ENCODE measurements at regions not wholly inside any gene's neighbourhood (a gene's known extent, or its start where the extent isn't known, plus 50 kb on each side); places are given as distances from the start of the nearest gene placed in this dataset.

DNA sequence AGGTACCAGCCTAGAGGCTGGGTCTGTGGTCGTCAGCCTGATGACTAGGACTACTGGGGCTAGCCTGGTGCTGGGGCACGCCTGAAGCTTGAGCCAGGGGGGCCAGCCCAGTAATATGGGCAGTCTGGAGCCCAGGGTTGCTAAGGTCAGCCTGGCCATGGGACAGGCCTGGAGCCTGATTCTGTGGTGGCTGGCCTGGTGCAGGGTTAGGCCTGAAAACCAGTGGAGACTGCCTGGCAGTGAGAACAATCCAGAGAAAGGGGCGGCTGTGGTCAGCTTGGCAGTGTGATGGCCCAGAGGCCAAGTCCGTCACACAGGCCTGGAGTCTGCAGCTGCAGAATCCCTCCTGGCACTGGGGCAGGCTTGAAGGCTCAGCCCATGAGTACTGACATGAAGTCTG lies 445.8 kb downstream of the SATB2 start:
- Histone ChIP-seq H3K4me1 (ENCODE audit: control insufficient read depth, insufficient read depth, low read length) (no peaks in the 10 kb centered on the region), H3K4me3 (ENCODE audit: low read depth, low read length) (no peak overlapping the region)
- POLR2A ChIA-PET: no interaction called here

DNA sequence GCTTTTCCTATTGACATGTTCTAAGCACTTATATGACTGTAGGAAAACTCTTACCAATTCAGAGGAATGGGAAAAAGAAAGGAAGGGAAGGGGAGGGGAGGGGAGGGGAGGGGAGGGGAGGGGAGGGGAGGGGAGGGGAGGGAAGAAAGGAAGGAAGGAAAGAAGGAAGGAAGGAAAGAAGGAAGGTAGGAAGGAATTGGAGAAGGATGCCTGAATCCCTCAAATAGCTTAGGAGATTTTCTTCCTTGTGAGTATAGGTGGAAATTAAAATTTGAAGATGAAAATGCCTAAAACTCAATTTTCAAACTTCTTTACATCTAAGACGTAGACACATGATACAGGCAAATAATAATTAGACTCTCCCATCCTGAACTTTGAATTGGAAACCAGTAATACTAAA lies 463.1 kb downstream of the SATB2 start:
- POLR2A ChIA-PET: no interaction called here
- Histone ChIP-seq H3K9me3 (ENCODE audit: control insufficient read depth, insufficient read depth, low read depth, low read length) (no peaks in the 10 kb centered on the region), H3K4me3 (ENCODE audit: low read depth, low read length) (no peak overlapping the region), H3K4me1 (ENCODE audit: control insufficient read depth, insufficient read depth, low read length) (no peaks in the 10 kb centered on the region), H3K27ac (ENCODE audit: extremely low read depth, low read depth, low read length) (no peak overlapping the region), H3K36me3 (ENCODE audit: control insufficient read depth in 2 of 2, insufficient read depth in 1 of 2, low read length in 2 of 2) (no peaks in the 10 kb centered on the region)
- TF ChIP-seq ZNF530 (tag by site-specific recombination; IDR thresholded peaks at IDR 0.05; ENCODE audit: low read depth) (no peak), ZNF121 (tag by site-specific recombination; IDR thresholded peaks at IDR 0.05) (no peak), ZNF426 (tag by site-specific recombination; IDR thresholded peaks at IDR 0.05) (no peak), ZIC2 (tag by site-specific recombination; IDR thresholded peaks at IDR 0.05) (no peak), RBAK (tag by site-specific recombination; IDR thresholded peaks at IDR 0.05) (no peak)
- CTCF ChIA-PET: no interaction called here

More for the DNA sequence above, 445.8 kb downstream of the SATB2 start:
- Histone ChIP-seq H3K36me3 (ENCODE audit: control insufficient read depth in 2 of 2, insufficient read depth in 1 of 2, low read length in 2 of 2) (no peaks in the 10 kb centered on the region), H3K9me3 (ENCODE audit: control insufficient read depth, insufficient read depth, low read depth, low read length) (no peaks in the 10 kb centered on the region), H3K27ac (ENCODE audit: extremely low read depth, low read depth, low read length) (no peak overlapping the region)
- CTCF ChIA-PET: interaction anchor here (0.6 to 1.3 kb wide), 3 partner anchors 51 to 715 kb away, joined by 3 to 5 read pairs (median 3); no protein-coding TSS in a partner anchor
- TF ChIP-seq SCRT2 (tag by site-specific recombination; IDR thresholded peaks at IDR 0.05): no peak
- TF ChIP-seq ZNF791 (tag by site-specific recombination; IDR thresholded peaks at IDR 0.05): no peak
- TF ChIP-seq, protein P1, sequence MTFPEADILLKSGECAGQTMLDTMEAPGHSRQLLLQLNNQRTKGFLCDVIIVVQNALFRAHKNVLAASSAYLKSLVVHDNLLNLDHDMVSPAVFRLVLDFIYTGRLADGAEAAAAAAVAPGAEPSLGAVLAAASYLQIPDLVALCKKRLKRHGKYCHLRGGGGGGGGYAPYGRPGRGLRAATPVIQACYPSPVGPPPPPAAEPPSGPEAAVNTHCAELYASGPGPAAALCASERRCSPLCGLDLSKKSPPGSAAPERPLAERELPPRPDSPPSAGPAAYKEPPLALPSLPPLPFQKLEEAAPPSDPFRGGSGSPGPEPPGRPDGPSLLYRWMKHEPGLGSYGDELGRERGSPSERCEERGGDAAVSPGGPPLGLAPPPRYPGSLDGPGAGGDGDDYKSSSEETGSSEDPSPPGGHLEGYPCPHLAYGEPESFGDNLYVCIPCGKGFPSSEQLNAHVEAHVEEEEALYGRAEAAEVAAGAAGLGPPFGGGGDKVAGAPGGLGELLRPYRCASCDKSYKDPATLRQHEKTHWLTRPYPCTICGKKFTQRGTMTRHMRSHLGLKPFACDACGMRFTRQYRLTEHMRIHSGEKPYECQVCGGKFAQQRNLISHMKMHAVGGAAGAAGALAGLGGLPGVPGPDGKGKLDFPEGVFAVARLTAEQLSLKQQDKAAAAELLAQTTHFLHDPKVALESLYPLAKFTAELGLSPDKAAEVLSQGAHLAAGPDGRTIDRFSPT (tag by site-specific recombination; IDR thresholded peaks at IDR 0.05): no peak
- no peak for TF ChIP-seq ZNF549 (tag by site-specific recombination; IDR thresholded peaks at IDR 0.05)
- TF ChIP-seq ZNF174 (tag by site-specific recombination; IDR thresholded peaks at IDR 0.05): no peak
- no peak for TF ChIP-seq BCL11B (tag by site-specific recombination; IDR thresholded peaks at IDR 0.05; ENCODE audit: low read depth)
- TF ChIP-seq, protein P2, sequence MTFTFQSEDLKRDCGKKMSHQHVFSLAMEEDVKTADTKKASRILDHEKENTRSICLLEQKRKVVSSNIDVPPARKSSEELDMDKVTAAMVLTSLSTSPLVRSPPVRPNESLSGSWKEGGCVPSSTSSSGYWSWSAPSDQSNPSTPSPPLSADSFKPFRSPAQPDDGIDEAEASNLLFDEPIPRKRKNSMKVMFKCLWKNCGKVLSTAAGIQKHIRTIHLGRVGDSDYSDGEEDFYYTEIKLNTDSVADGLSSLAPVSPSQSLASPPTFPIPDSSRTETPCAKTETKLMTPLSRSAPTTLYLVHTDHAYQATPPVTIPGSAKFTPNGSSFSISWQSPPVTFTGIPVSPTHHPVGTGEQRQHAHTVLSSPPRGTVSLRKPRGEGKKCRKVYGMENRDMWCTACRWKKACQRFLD (tag by site-specific recombination; IDR thresholded peaks at IDR 0.05): no peak
- TF ChIP-seq ZNF473 (tag by site-specific recombination; IDR thresholded peaks at IDR 0.05): no peak

DNA sequence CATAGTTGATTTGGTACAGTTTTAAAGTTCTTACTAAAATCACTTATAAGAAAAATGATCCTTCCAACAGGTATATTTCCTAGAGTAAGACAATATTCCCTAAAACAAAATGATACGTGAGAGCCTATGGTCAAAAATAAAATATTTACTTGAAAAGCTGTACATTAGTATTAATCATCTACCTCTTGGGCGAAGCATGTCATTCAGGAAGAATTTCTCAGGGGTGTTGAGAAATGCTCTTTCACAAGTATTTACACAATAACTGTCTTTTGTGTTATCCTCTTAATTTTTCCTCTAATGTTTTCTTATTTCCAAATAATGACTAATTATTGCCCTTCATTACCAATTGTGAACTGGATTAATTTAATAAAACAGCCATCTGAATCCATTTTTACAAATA lies 466.3 kb downstream of the SATB2 start:
- no peaks in the 10 kb centered on the region for H3K9me3 ChIP-seq (ENCODE audit: control insufficient read depth, insufficient read depth, low read depth, low read length)
- no peaks in the 10 kb centered on the region for H3K4me1 ChIP-seq (ENCODE audit: control insufficient read depth, insufficient read depth, low read length)
- ChIA-PET CTCF (no interaction called here), POLR2A (no interaction called here)
- H3K36me3 ChIP-seq (ENCODE audit: control insufficient read depth in 2 of 2, insufficient read depth in 1 of 2, low read length in 2 of 2): no peaks in the 10 kb centered on the region
- H3K27ac ChIP-seq (ENCODE audit: extremely low read depth, low read depth, low read length): no peak overlapping the region
- no peak overlapping the region for H3K4me3 ChIP-seq (ENCODE audit: low read depth, low read length)
- TF ChIP-seq ZNF274 (IDR thresholded peaks at IDR 0.05; ENCODE audit: low read length) (no peak), ZNF274 (tag by site-specific recombination; IDR thresholded peaks at IDR 0.05; ENCODE audit: borderline replicate concordance) (no peak), ZNF2 (tag by site-specific recombination; IDR thresholded peaks at IDR 0.05) (no peak), ZNF529 (tag by site-specific recombination; IDR thresholded peaks at IDR 0.05; ENCODE audit: insufficient replicate concordance) (no peak), ZNF214 (tag by site-specific recombination; IDR thresholded peaks at IDR 0.05; ENCODE audit: borderline replicate concordance) (no peak), ZNF571 (tag by site-specific recombination; IDR thresholded peaks at IDR 0.05) (no peak), SCRT2 (tag by site-specific recombination; IDR thresholded peaks at IDR 0.05) (no peak), ZNF626 (tag by site-specific recombination; IDR thresholded peaks at IDR 0.05) (no peak), ZBTB8A (tag by site-specific recombination; IDR thresholded peaks at IDR 0.05) (no peak)
- TF ChIP-seq, protein P3, sequence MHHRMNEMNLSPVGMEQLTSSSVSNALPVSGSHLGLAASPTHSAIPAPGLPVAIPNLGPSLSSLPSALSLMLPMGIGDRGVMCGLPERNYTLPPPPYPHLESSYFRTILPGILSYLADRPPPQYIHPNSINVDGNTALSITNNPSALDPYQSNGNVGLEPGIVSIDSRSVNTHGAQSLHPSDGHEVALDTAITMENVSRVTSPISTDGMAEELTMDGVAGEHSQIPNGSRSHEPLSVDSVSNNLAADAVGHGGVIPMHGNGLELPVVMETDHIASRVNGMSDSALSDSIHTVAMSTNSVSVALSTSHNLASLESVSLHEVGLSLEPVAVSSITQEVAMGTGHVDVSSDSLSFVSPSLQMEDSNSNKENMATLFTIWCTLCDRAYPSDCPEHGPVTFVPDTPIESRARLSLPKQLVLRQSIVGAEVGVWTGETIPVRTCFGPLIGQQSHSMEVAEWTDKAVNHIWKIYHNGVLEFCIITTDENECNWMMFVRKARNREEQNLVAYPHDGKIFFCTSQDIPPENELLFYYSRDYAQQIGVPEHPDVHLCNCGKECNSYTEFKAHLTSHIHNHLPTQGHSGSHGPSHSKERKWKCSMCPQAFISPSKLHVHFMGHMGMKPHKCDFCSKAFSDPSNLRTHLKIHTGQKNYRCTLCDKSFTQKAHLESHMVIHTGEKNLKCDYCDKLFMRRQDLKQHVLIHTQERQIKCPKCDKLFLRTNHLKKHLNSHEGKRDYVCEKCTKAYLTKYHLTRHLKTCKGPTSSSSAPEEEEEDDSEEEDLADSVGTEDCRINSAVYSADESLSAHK (tag by site-specific recombination; IDR thresholded peaks at IDR 0.05): no peak
- TF ChIP-seq, protein P4, sequence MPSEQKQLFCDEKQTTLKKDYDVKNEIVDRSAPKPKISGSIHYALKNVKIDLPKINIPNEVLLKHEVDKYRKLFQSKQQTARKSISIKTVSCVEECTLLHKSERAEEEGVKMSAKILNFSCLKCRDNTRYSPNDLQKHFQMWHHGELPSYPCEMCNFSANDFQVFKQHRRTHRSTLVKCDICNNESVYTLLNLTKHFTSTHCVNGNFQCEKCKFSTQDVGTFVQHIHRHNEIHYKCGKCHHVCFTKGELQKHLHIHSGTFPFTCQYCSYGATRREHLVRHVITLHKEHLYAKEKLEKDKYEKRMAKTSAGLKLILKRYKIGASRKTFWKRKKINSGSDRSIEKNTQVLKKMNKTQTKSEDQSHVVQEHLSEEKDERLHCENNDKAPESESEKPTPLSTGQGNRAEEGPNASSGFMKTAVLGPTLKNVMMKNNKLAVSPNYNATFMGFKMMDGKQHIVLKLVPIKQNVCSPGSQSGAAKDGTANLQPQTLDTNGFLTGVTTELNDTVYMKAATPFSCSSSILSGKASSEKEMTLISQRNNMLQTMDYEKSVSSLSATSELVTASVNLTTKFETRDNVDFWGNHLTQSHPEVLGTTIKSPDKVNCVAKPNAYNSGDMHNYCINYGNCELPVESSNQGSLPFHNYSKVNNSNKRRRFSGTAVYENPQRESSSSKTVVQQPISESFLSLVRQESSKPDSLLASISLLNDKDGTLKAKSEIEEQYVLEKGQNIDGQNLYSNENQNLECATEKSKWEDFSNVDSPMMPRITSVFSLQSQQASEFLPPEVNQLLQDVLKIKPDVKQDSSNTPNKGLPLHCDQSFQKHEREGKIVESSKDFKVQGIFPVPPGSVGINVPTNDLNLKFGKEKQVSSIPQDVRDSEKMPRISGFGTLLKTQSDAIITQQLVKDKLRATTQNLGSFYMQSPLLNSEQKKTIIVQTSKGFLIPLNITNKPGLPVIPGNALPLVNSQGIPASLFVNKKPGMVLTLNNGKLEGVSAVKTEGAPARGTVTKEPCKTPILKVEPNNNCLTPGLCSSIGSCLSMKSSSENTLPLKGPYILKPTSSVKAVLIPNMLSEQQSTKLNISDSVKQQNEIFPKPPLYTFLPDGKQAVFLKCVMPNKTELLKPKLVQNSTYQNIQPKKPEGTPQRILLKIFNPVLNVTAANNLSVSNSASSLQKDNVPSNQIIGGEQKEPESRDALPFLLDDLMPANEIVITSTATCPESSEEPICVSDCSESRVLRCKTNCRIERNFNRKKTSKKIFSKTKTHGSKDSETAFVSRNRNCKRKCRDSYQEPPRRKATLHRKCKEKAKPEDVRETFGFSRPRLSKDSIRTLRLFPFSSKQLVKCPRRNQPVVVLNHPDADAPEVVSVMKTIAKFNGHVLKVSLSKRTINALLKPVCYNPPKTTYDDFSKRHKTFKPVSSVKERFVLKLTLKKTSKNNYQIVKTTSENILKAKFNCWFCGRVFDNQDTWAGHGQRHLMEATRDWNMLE (tag by site-specific recombination; conservative IDR thresholded peaks at IDR 0.05; ENCODE audit: low read depth): no peak
